KOPT-K1 (cell line): ENCODE measurements at regions not wholly inside any gene's neighbourhood (a gene's known extent, or its start where the extent isn't known, plus 50 kb on each side); places are given as distances from the start of the nearest gene placed in this dataset.

Experiments used
- H3K27ac ChIP-seq: fragments of 200-600 bp; sonication (generic); 2 replicates; pipeline ENCODE4 v1.5.1; 2016; ENCODE audit warnings: antibody characterized with exemption, mild to moderate bottlenecking, low read depth, low read length; ENCODE audit not compliant: poor library complexity, severe bottlenecking
- H3K36me3 ChIP-seq: fragments of 200-600 bp; sonication (generic); 2 replicates; pipeline ENCODE4 v1.5.1; 2017; ENCODE audit warnings: antibody characterized with exemption, mild to moderate bottlenecking, low read length, moderate library complexity; ENCODE audit not compliant: insufficient read depth
- H3K9me3 ChIP-seq: fragments of 200-600 bp; sonication (generic); 2 replicates; pipeline ENCODE4 v1.5.1; 2017; ENCODE audit warnings: antibody characterized with exemption, low read length, mild to moderate bottlenecking; ENCODE audit not compliant: insufficient read depth, poor library complexity, severe bottlenecking

DNA sequence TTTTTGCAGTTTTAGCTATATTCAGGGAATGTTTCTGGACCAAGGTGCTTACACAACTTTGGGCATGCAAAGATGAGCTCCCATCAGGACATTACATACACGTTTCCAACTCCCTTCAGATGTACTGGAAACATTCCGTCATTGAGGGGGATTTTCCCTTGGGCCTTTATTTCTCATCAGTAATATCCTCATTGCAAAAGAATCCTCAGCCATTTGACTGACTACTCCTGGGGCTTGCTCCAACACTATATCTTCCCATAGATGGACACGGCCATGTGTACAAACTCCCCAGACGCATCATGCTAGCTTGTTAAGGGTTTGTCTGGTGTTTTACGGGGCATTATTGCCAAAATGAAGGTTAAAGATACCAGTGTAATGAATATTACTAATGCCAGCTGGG lies 59.3 kb upstream of the NUP160 start:
- Histone ChIP-seq H3K9me3 (no peaks in the 10 kb centered on the region), H3K27ac (no peak overlapping the region), H3K36me3 (no peaks in the 10 kb centered on the region)

DNA sequence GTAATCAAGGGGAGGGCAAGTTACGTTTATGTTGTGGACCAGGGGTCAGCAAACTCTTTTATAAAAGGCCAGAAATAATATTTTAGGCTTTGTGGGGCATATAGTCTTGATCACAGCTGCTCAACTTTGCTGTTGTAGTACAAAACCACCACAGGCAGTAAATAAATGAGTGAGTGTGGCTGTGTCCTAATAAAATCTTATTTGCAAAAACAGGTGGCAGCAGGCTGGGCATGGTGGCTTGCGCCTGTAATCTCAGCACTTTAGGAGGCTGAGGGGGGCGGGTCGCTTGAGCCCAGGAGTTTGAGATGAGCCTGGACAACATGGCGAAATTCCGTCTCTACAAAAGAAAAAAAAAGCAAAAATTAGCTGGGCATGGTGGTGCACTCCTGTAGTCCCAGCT lies 57.9 kb upstream of the NUP160 start:
- Histone ChIP-seq H3K27ac (peak overlapping the region; percentile 50), H3K9me3 (no peaks in the 10 kb centered on the region), H3K36me3 (no peaks in the 10 kb centered on the region)

DNA sequence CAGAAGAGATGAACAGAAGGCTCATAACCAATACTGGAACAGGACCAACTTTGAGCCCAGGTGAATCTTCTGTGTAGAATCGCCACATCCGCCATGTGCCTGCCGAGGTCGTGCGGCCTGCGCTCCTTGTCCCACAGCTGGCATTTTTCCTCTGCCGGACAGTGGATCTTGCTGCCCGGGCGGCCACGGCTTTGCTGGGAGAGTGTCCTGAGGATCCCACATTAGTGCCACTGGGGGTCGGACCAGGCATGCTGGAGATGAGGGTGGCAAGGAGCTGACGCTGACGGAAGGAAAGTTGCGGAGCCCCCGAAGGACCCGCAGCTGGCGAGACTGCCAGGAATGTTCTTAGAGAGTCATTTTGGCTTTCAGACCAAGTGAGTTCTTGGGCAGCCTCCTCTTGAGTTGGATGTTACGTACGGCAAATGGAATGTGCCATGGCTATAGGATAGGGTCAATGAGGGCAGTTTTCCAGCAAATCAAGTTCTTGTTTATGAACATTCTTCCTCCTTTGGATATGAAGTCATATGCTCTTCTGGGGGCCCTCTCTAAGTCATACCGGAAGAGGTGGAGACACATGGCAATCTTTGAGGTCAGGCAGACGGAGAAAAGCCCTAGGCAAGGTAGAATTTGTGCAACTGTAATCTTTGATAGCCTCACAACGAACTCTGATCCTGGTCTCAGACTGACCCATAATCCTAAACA lies 57.4 kb upstream of the NUP160 start:
- Histone ChIP-seq H3K9me3 (no peaks in the 10 kb centered on the region), H3K36me3 (no peaks in the 10 kb centered on the region), H3K27ac (peak overlapping the region; percentile 50)

DNA sequence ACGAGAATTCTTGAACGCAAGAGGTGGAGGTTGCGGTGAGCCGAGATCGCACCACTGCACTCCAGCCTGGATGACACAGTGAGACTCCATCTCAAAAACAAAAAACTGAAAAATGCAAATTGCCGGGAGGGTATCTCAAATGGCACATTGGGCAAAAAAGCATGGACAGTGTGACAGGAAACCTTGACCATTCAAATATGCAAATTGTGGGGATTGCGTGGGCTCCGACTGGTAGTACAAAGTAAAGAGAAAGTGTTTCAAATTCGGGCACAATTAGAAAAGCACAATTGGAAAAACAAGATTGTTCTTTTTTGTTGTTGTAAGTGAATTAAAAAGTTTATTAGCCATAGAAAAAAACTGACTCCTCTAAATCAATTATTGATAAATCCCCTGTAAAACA lies 56.7 kb upstream of the NUP160 start:
- Histone ChIP-seq H3K27ac (no peak overlapping the region), H3K36me3 (no peaks in the 10 kb centered on the region), H3K9me3 (no peaks in the 10 kb centered on the region)

DNA sequence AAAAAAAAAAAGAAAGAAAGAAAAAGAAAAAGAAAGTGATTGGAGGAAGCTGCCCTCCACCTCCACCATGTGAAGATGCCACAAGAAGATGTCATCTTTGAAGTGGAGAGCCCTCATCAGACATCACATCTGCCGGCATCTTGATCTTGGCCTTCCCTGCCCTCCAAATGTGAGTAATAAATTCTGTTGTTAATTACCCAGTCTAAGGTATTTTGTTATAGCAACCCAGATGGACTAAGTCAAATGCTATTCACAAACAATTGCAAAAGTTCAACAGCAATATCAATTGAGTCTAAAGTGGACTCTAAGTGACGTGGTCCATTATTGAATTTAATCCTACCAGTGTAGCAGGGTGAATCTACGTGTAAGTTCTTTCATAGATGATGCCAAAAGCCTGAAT lies 55.9 kb upstream of the NUP160 start:
- Histone ChIP-seq H3K27ac (no peak overlapping the region), H3K36me3 (no peaks in the 10 kb centered on the region)

DNA sequence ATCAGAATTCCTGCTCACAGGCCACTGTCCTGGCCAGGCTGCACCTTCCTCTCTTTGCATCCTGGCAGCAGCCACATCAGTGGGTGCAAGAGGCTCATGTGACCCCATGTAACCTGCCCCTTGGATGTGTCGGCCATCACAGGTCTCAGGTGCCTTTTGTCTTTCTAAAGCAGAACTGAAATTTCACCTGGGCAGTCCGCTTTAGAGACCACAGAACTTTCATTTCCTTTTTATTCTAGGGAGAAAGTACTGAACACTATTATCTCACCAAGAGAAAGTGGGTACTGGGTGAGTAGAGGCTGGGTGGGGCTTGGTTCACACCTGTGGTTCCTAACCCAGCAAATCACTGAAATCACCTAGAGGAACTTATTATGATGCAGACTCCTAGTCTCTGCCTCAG lies 51.7 kb upstream of the NUP160 start:
- H3K36me3 ChIP-seq, result no peaks in the 10 kb centered on the region
- no peak overlapping the region for H3K27ac ChIP-seq
- no peaks in the 10 kb centered on the region for H3K9me3 ChIP-seq

More for the DNA sequence above, 55.9 kb upstream of the NUP160 start:
- H3K9me3 ChIP-seq, result no peaks in the 10 kb centered on the region
